WTC11 (cell line): ENCODE measurements at regions not wholly inside any gene's neighbourhood (a gene's known extent, or its start where the extent isn't known, plus 50 kb on each side); places are given as distances from the start of the nearest gene placed in this dataset.

ENCODE experiments used
- TEAD1 ChIP-seq: sonication (generic); formaldehyde crosslinking; IDR thresholded peaks from 2 replicates; pipeline ENCODE4 v1.8.0; 2022; ENCODE audit warnings: mild to moderate bottlenecking, missing genetic modification reagents
- TF ChIP-seq, protein P1 (sequence below): fragments of 200-600 bp; IDR thresholded peaks from 2 replicates; pipeline ENCODE4 v1.8.0; 2022; ENCODE audit warnings: antibody characterized with exemption

DNA sequence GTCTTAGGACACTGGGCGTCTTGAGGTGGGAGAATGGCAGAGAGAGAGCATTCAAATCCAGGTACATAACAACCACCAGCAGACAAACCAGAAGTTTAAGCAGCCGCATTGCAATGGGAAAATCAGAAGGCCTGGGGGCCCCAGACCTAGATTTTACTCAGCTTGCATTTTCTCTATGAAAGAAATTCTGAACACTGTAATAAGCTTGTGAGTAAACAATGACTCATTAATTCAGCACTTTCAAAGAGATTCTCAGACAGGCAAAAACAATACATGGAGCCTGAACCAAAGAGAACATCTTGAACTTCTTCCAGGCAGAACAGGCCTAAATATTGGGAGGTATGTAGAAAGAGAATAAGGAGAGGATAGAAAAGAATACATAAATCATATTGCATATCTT, 69.8 kb upstream of the IFNG-AS1 start:
- TF ChIP-seq TEAD1 (CRISPR knock-in tag), result no peak
- TF ChIP-seq, protein P1, sequence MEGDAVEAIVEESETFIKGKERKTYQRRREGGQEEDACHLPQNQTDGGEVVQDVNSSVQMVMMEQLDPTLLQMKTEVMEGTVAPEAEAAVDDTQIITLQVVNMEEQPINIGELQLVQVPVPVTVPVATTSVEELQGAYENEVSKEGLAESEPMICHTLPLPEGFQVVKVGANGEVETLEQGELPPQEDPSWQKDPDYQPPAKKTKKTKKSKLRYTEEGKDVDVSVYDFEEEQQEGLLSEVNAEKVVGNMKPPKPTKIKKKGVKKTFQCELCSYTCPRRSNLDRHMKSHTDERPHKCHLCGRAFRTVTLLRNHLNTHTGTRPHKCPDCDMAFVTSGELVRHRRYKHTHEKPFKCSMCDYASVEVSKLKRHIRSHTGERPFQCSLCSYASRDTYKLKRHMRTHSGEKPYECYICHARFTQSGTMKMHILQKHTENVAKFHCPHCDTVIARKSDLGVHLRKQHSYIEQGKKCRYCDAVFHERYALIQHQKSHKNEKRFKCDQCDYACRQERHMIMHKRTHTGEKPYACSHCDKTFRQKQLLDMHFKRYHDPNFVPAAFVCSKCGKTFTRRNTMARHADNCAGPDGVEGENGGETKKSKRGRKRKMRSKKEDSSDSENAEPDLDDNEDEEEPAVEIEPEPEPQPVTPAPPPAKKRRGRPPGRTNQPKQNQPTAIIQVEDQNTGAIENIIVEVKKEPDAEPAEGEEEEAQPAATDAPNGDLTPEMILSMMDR, result no peak
